DMS153 (cell line): ENCODE measurements at regions not wholly inside any gene's neighbourhood (a gene's known extent, or its start where the extent isn't known, plus 50 kb on each side); places are given as distances from the start of the nearest gene placed in this dataset.
A peak's percentile ranks its signal among the peaks of the same experiment; 100 is the strongest.

Experiments
- DNase-seq: peaks from one replicate; lab custom pipeline; 2025; lab: John Stamatoyannopoulos, UW

- DNase-seq = no peak
Measured at GRCh38 chr4:20302336-20302735, 50.6 kb downstream of the SLIT2 start.

GRCh38 chr4:20305976-20306375, 54.3 kb downstream of the SLIT2 start:
- DNase-seq = peak; percentile 10

- no peak for DNase-seq
Measured at GRCh38 chr4:20311856-20312255, 60.2 kb downstream of the SLIT2 start.

- no peak for DNase-seq
Measured at GRCh38 chr4:20313237-20314030, 61.7 kb downstream of the SLIT2 start.

- DNase-seq = no peak
Measured at GRCh38 chr4:20317424-20317985, 65.8 kb downstream of the SLIT2 start.

- no peak for DNase-seq
Measured at GRCh38 chr4:20318001-20318908, 66.5 kb downstream of the SLIT2 start.

- no peak for DNase-seq
Measured at GRCh38 chr4:20318909-20319277, 67.2 kb downstream of the SLIT2 start.

- no peak for DNase-seq
Measured at GRCh38 chr4:20319825-20320612, 68.3 kb downstream of the SLIT2 start.

GRCh38 chr4:20323991-20324390, 72.3 kb downstream of the SLIT2 start:
- no peak for DNase-seq

- no peak for DNase-seq
Measured at GRCh38 chr4:20326460-20326859, 74.8 kb downstream of the SLIT2 start.

GRCh38 chr4:20326977-20327376, 75.3 kb downstream of the SLIT2 start:
- no peak for DNase-seq

GRCh38 chr4:20327808-20328207, 76.1 kb downstream of the SLIT2 start:
- no peak for DNase-seq

- no peak for DNase-seq
Measured at GRCh38 chr4:20331642-20332041, 79.9 kb downstream of the SLIT2 start.

GRCh38 chr4:20333141-20333715, 81.5 kb downstream of the SLIT2 start:
- no peak for DNase-seq

GRCh38 chr4:20337261-20337664, 85.6 kb downstream of the SLIT2 start:
- no peak for DNase-seq

- DNase-seq = no peak
Measured at GRCh38 chr4:20338841-20339240, 87.1 kb downstream of the SLIT2 start.

- DNase-seq = no peak
Measured at GRCh38 chr4:20341134-20341738, 89.5 kb downstream of the SLIT2 start.

- no peak for DNase-seq
Measured at GRCh38 chr4:20347531-20347930, 95.8 kb downstream of the SLIT2 start.

GRCh38 chr4:20348411-20348810, 96.7 kb downstream of the SLIT2 start:
- DNase-seq = no peak

GRCh38 chr4:20351360-20352162, 99.9 kb downstream of the SLIT2 start:
- no peak for DNase-seq

- DNase-seq = no peak
Measured at GRCh38 chr4:20352163-20352431, 100.4 kb downstream of the SLIT2 start.
